ENCODE measurements at regions not wholly inside any gene's neighbourhood (a gene's known extent, or its start where the extent isn't known, plus 50 kb on each side); places are given as distances from the start of the nearest gene placed in this dataset.
"Not testable (repeated sequence)": the region's sequence is repeated elsewhere in the genome, so short reads cannot be mapped to it uniquely, and the experiment has no call there.

- DNase-seq (ENCODE audit: low spot score) = no peak
- no peak for TF ChIP-seq CTCF (IDR thresholded peaks at IDR 0.05; ENCODE audit: extremely low read depth, missing control alignments)
Measured at GRCh38 chr2:35447821-35448220, 907.8 kb upstream of the CRIM1 start.

GRCh38 chr2:35447215-35447614, 908.4 kb upstream of the CRIM1 start:
- no peak for TF ChIP-seq CTCF (IDR thresholded peaks at IDR 0.05; ENCODE audit: extremely low read depth, missing control alignments)
- no peak for DNase-seq (ENCODE audit: low spot score)

- no peak for DNase-seq (ENCODE audit: low spot score)
- TF ChIP-seq CTCF (IDR thresholded peaks at IDR 0.05; ENCODE audit: extremely low read depth, missing control alignments) = no peak
Measured at GRCh38 chr2:35443087-35443486, 912.5 kb upstream of the CRIM1 start.

- DNase-seq (ENCODE audit: low spot score) = not testable (repeated sequence)
Measured at GRCh38 chr2:35441575-35441974, 914.0 kb upstream of the CRIM1 start.

GRCh38 chr2:35440308-35440707, 915.3 kb upstream of the CRIM1 start:
- DNase-seq (ENCODE audit: low spot score) = not testable (repeated sequence)

GRCh38 chr2:35436893-35437292, 918.7 kb upstream of the CRIM1 start:
- DNase-seq (ENCODE audit: low spot score) = not testable (repeated sequence)

GRCh38 chr2:35428548-35428947, 927.0 kb upstream of the CRIM1 start:
- peak; percentile 31 for TF ChIP-seq CTCF (IDR thresholded peaks at IDR 0.05; ENCODE audit: extremely low read depth, missing control alignments)
- peak; percentile 25 for DNase-seq (ENCODE audit: low spot score)

- TF ChIP-seq CTCF (IDR thresholded peaks at IDR 0.05; ENCODE audit: extremely low read depth, missing control alignments) = no peak
- no peak for DNase-seq (ENCODE audit: low spot score)
Measured at GRCh38 chr2:35421485-35421884, 934.1 kb upstream of the CRIM1 start.

GRCh38 chr2:35417293-35417692, 938.3 kb upstream of the CRIM1 start:
- DNase-seq (ENCODE audit: low spot score) = no peak
- no peak for TF ChIP-seq CTCF (IDR thresholded peaks at IDR 0.05; ENCODE audit: extremely low read depth, missing control alignments)
